ENCODE measurements at regions not wholly inside any gene's neighbourhood (a gene's known extent, or its start where the extent isn't known, plus 50 kb on each side); places are given as distances from the start of the nearest gene placed in this dataset.

DNA sequence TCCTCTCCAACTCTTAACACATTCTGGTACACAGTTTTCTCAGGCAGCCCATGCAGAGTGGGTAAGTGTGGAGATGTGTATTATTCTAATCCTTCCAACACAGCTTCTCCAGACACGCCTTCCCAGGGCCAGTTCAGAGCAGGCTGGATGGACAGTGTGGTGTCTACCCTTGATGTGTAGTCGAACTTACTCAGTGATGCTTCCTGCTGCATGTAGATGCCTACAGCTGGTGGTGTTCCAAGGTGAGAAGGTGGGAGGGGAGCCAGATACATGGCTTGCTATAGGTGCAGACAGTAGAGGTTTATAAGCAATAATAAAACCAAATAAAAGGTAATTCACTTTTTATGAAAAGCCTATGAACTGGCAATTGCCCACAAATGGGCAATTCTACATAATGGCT is 104.0 kb downstream of the QRSL1 start:
- Histone ChIP-seq H3K4me1 (ENCODE audit: control insufficient read depth in 4 of 4, insufficient read depth in 4 of 4, low read length in 3 of 4) (peaks cover 14 to 46% (median 31%) of the 10 kb centered on the region in 4 donors), H3K27me3 (ENCODE audit: control insufficient read depth in 4 of 4, insufficient read depth in 4 of 4, low read length in 3 of 4) (no peaks in the 10 kb centered on the region), H3K4me3 (ENCODE audit: low read depth in 1 of 3, low read length in 3 of 3) (no peak overlapping the region), H3K9me3 (ENCODE audit: control insufficient read depth in 4 of 4, low read length in 3 of 4) (peaks cover 0 to 2% (median 0%) of the 10 kb centered on the region in 4 donors), H3K9ac (ENCODE audit: low read depth in 1 of 2, low read length in 2 of 2) (no peak overlapping the region), H3K27ac (ENCODE audit: low read depth in 1 of 2, low read length in 2 of 2) (peak overlapping the region in 1 of 2 donors; percentile 22), H3K36me3 (ENCODE audit: control insufficient read depth in 4 of 4, insufficient read depth in 3 of 4, low read depth in 1 of 4, low read length in 3 of 4) (no peaks in the 10 kb centered on the region)
- DNase-seq (ENCODE audit: low spot score), result no peak
- 88% methylated on average over 2 of the region's 2 CpGs for WGBS
- TF ChIP-seq RXRA (IDR thresholded peaks at IDR 0.05) (no peak), JUND (IDR thresholded peaks at IDR 0.05) (no peak), HNF4A (conservative IDR thresholded peaks at IDR 0.05) (no peak), ATF3 (IDR thresholded peaks at IDR 0.05) (no peak), TAF1 (conservative IDR thresholded peaks at IDR 0.05) (no peak), FOXA2 (IDR thresholded peaks at IDR 0.05) (no peak)
- TF ChIP-seq, protein P1, sequence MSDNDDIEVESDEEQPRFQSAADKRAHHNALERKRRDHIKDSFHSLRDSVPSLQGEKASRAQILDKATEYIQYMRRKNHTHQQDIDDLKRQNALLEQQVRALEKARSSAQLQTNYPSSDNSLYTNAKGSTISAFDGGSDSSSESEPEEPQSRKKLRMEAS (IDR thresholded peaks at IDR 0.05), result no peak

DNA sequence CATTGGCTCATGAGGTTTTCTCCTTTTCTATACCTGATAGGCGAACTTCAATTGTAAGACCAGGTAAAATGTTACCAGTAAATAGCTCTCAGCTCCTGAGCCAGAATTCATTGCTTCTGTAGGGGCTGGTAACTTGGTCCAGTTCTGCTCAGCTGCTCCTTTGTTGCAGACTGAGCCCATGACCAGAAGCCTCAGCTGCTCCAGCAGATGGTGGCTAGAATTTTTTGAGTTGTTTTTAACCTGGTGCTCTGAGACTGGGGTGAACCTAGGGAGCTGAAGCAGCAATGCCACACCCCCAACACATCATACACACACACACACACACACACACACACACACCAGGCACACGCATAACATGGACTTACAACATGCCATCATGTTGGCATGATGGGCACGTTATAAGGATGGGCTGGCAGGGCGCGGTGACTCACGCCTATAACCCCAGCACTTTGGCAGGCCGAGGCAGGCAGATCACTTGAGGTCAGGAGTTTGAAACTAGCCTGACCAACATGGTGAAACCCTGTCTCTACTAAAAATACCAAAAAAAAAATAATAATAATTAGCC is 103.1 kb downstream of the QRSL1 start:
- WGBS, result 85% methylated on average over 7 of the region's 7 CpGs

More for the DNA sequence above, 103.1 kb downstream of the QRSL1 start:
- H3K9ac ChIP-seq (ENCODE audit: low read depth in 1 of 2, low read length in 2 of 2), result no peak overlapping the region
- H3K4me3 ChIP-seq (ENCODE audit: low read depth in 1 of 3, low read length in 3 of 3), result no peak overlapping the region
- no peak for DNase-seq (ENCODE audit: low spot score)
- H3K27me3 ChIP-seq (ENCODE audit: control insufficient read depth in 4 of 4, insufficient read depth in 4 of 4, low read length in 3 of 4), result no peaks in the 10 kb centered on the region
- peaks cover 14 to 53% (median 39%) of the 10 kb centered on the region in 4 donors for H3K4me1 ChIP-seq (ENCODE audit: control insufficient read depth in 4 of 4, insufficient read depth in 4 of 4, low read length in 3 of 4)
- TF ChIP-seq, protein P2, sequence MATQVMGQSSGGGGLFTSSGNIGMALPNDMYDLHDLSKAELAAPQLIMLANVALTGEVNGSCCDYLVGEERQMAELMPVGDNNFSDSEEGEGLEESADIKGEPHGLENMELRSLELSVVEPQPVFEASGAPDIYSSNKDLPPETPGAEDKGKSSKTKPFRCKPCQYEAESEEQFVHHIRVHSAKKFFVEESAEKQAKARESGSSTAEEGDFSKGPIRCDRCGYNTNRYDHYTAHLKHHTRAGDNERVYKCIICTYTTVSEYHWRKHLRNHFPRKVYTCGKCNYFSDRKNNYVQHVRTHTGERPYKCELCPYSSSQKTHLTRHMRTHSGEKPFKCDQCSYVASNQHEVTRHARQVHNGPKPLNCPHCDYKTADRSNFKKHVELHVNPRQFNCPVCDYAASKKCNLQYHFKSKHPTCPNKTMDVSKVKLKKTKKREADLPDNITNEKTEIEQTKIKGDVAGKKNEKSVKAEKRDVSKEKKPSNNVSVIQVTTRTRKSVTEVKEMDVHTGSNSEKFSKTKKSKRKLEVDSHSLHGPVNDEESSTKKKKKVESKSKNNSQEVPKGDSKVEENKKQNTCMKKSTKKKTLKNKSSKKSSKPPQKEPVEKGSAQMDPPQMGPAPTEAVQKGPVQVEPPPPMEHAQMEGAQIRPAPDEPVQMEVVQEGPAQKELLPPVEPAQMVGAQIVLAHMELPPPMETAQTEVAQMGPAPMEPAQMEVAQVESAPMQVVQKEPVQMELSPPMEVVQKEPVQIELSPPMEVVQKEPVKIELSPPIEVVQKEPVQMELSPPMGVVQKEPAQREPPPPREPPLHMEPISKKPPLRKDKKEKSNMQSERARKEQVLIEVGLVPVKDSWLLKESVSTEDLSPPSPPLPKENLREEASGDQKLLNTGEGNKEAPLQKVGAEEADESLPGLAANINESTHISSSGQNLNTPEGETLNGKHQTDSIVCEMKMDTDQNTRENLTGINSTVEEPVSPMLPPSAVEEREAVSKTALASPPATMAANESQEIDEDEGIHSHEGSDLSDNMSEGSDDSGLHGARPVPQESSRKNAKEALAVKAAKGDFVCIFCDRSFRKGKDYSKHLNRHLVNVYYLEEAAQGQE (IDR thresholded peaks at IDR 0.05), result no peak
- TF ChIP-seq SP1 (IDR thresholded peaks at IDR 0.05) (no peak), FOXA2 (IDR thresholded peaks at IDR 0.05) (no peak), FOXA1 (IDR thresholded peaks at IDR 0.05) (no peak), HNF4A (conservative IDR thresholded peaks at IDR 0.05) (no peak), RAD21 (IDR thresholded peaks at IDR 0.05) (no peak), ATF3 (IDR thresholded peaks at IDR 0.05) (no peak), JUND (IDR thresholded peaks at IDR 0.05) (no peak), NR2F2 (IDR thresholded peaks at IDR 0.05) (no peak), GABPA (IDR thresholded peaks at IDR 0.05 in 1 of 2, conservative IDR thresholded peaks at IDR 0.05 in 1 of 2) (no peak), RXRA (IDR thresholded peaks at IDR 0.05) (no peak), TAF1 (conservative IDR thresholded peaks at IDR 0.05) (no peak), CTCF (IDR thresholded peaks at IDR 0.05; ENCODE audit: low read depth, low read length, missing input control) (no peak), HNF4G (IDR thresholded peaks at IDR 0.05) (no peak), EGR1 (IDR thresholded peaks at IDR 0.05; ENCODE audit: low read depth in 2 of 2) (no peak), YY1 (IDR thresholded peaks at IDR 0.05) (no peak), ZBTB33 (IDR thresholded peaks at IDR 0.05) (no peak)
- TF ChIP-seq, protein P1 (IDR thresholded peaks at IDR 0.05), result no peak
- peak overlapping the region; percentile 86 to 98 for H3K27ac ChIP-seq (ENCODE audit: low read depth in 1 of 2, low read length in 2 of 2)
- H3K36me3 ChIP-seq (ENCODE audit: control insufficient read depth in 4 of 4, insufficient read depth in 3 of 4, low read depth in 1 of 4, low read length in 3 of 4), result no peaks in the 10 kb centered on the region
- H3K9me3 ChIP-seq (ENCODE audit: control insufficient read depth in 4 of 4, low read length in 3 of 4), result peaks cover 0 to 2% (median 0%) of the 10 kb centered on the region in 4 donors
